Ovary (tissue), 3 donors: ENCODE measurements at regions not wholly inside any gene's neighbourhood (a gene's known extent, or its start where the extent isn't known, plus 50 kb on each side); places are given as distances from the start of the nearest gene placed in this dataset.

ENCODE experiments used
- EP300 ChIP-seq: sonication (generic); formaldehyde crosslinking; IDR thresholded peaks from one replicate; pipeline ENCODE4 v1.6.1; 2017; ENCODE audit warnings: antibody characterized with exemption
- POLR2A ChIP-seq: fragments of 450-650 bp; IDR thresholded peaks from one replicate; pipeline ENCODE4 v1.6.1; 2017; ENCODE audit warnings: antibody characterized with exemption, mild to moderate bottlenecking, moderate library complexity
- TF ChIP-seq, protein P1 (sequence below), 3 donors: fragments of 450-650 bp in 2 of 3; fragments of 200-600 bp in 1 of 3; IDR thresholded peaks; one replicate each; pipeline versions ENCODE4 v1.5.1 to v1.8.0; 2016 to 2022; ENCODE audit warnings: antibody characterized with exemption in 3 of 3, mild to moderate bottlenecking in 1 of 3
- donor health status: DM: no; HTN: no; CAD: no.

DNA sequence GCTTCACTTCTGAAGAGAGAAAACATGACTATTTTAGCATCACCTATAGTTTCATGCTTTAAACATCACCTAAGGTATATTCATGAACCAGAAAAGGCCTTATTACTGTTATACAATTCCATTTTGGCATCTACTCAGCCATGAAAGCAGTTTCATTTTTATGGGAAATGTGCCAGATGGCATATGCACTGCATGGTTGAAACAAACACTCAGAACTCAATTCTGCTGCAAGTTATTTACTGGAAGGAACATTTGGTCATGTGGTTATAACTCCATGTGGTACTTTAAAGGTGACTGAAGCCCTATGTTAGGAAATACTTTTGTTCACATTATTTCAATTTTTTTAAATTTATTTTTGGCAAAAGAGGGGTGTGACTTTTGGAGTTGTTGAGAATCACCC lies 287.5 kb upstream of the CRIM1 start:
- TF ChIP-seq, protein P1, sequence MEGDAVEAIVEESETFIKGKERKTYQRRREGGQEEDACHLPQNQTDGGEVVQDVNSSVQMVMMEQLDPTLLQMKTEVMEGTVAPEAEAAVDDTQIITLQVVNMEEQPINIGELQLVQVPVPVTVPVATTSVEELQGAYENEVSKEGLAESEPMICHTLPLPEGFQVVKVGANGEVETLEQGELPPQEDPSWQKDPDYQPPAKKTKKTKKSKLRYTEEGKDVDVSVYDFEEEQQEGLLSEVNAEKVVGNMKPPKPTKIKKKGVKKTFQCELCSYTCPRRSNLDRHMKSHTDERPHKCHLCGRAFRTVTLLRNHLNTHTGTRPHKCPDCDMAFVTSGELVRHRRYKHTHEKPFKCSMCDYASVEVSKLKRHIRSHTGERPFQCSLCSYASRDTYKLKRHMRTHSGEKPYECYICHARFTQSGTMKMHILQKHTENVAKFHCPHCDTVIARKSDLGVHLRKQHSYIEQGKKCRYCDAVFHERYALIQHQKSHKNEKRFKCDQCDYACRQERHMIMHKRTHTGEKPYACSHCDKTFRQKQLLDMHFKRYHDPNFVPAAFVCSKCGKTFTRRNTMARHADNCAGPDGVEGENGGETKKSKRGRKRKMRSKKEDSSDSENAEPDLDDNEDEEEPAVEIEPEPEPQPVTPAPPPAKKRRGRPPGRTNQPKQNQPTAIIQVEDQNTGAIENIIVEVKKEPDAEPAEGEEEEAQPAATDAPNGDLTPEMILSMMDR (IDR thresholded peaks at IDR 0.05): no peak
- TF ChIP-seq EP300: no peak
- no peak for TF ChIP-seq POLR2A
